ENCODE measurements at regions not wholly inside any gene's neighbourhood (a gene's known extent, or its start where the extent isn't known, plus 50 kb on each side); places are given as distances from the start of the nearest gene placed in this dataset.
"Not testable (repeated sequence)": the region's sequence is repeated elsewhere in the genome, so short reads cannot be mapped to it uniquely, and the experiment has no call there.

- H3K36me3 ChIP-seq (ENCODE audit: control insufficient read depth in 2 of 2, insufficient read depth in 1 of 2, low read length in 2 of 2), result no peaks in the 10 kb centered on the region
- no peaks in the 10 kb centered on the region for H3K4me1 ChIP-seq (ENCODE audit: control insufficient read depth, insufficient read depth, low read length)
- ChIA-PET POLR2A (no interaction called here), CTCF (interaction anchor here (0.6 kb wide), 3 partner anchors 39 to 1256 kb away, joined by 3 to 4 read pairs (median 3); no protein-coding TSS in a partner anchor)
- no peak overlapping the region for H3K27ac ChIP-seq (ENCODE audit: extremely low read depth, low read depth, low read length)
- TF ChIP-seq ZNF274 (IDR thresholded peaks at IDR 0.05; ENCODE audit: low read length) (no peak), ZNF274 (tag by site-specific recombination; IDR thresholded peaks at IDR 0.05; ENCODE audit: borderline replicate concordance) (no peak)
- no peaks in the 10 kb centered on the region for H3K9me3 ChIP-seq (ENCODE audit: control insufficient read depth, insufficient read depth, low read depth, low read length)
- no peak overlapping the region for H3K4me3 ChIP-seq (ENCODE audit: low read depth, low read length)
These were observed 52.3 kb upstream of the WAC start for GRCh38 chr10:28480628-28480965.

GRCh38 chr10:28481346-28481745 is 51.6 kb upstream of the WAC start:
- H3K9me3 ChIP-seq (ENCODE audit: control insufficient read depth, insufficient read depth, low read depth, low read length); H3K4me3 ChIP-seq (ENCODE audit: low read depth, low read length); H3K4me1 ChIP-seq (ENCODE audit: control insufficient read depth, insufficient read depth, low read length); POLR2A ChIA-PET; H3K27ac ChIP-seq (ENCODE audit: extremely low read depth, low read depth, low read length); H3K36me3 ChIP-seq (ENCODE audit: control insufficient read depth in 2 of 2, insufficient read depth in 1 of 2, low read length in 2 of 2): not testable (repeated sequence)
- CTCF ChIA-PET, result interaction anchor here (0.6 kb wide), 3 partner anchors 40 to 1257 kb away, joined by 3 to 4 read pairs (median 3); no protein-coding TSS in a partner anchor

- H3K27ac ChIP-seq (ENCODE audit: extremely low read depth, low read depth, low read length), result no peak overlapping the region
- H3K4me3 ChIP-seq (ENCODE audit: low read depth, low read length), result no peak overlapping the region
- no peaks in the 10 kb centered on the region for H3K4me1 ChIP-seq (ENCODE audit: control insufficient read depth, insufficient read depth, low read length)
- no peaks in the 10 kb centered on the region for H3K9me3 ChIP-seq (ENCODE audit: control insufficient read depth, insufficient read depth, low read depth, low read length)
- CTCF ChIA-PET, result no interaction called here
- TF ChIP-seq ZNF184 (tag by site-specific recombination; IDR thresholded peaks at IDR 0.05) (no peak), ZNF645 (tag by site-specific recombination; IDR thresholded peaks at IDR 0.05) (no peak), ZNF174 (tag by site-specific recombination; IDR thresholded peaks at IDR 0.05) (no peak), ZNF529 (tag by site-specific recombination; IDR thresholded peaks at IDR 0.05; ENCODE audit: insufficient replicate concordance) (no peak), ZFP41 (tag by site-specific recombination; IDR thresholded peaks at IDR 0.05; ENCODE audit: borderline replicate concordance) (no peak), ZFP37 (tag by site-specific recombination; IDR thresholded peaks at IDR 0.05) (no peak), ZNF175 (tag by site-specific recombination; IDR thresholded peaks at IDR 0.05) (no peak), EGR2 (tag by site-specific recombination; IDR thresholded peaks at IDR 0.05; ENCODE audit: low read depth) (no peak), ZBTB49 (tag by site-specific recombination; IDR thresholded peaks at IDR 0.05; ENCODE audit: low read depth) (no peak), SALL2 (tag by site-specific recombination; IDR thresholded peaks at IDR 0.05; ENCODE audit: borderline replicate concordance) (no peak), ZNF404 (tag by site-specific recombination; IDR thresholded peaks at IDR 0.05) (no peak), ZNF76 (tag by site-specific recombination; IDR thresholded peaks at IDR 0.05; ENCODE audit: borderline replicate concordance, low read depth) (no peak), KLF17 (tag by site-specific recombination; IDR thresholded peaks at IDR 0.05) (no peak), KLF7 (tag by site-specific recombination; IDR thresholded peaks at IDR 0.05; ENCODE audit: borderline replicate concordance) (no peak), ZNF513 (tag by site-specific recombination; IDR thresholded peaks at IDR 0.05) (no peak)
- POLR2A ChIA-PET, result no interaction called here
- no peaks in the 10 kb centered on the region for H3K36me3 ChIP-seq (ENCODE audit: control insufficient read depth in 2 of 2, insufficient read depth in 1 of 2, low read length in 2 of 2)
These were observed 51.0 kb upstream of the WAC start for GRCh38 chr10:28481968-28482367.

Data from HEK293 (cell line).